MM.1S (cell line): ENCODE measurements at regions not wholly inside any gene's neighbourhood (a gene's known extent, or its start where the extent isn't known, plus 50 kb on each side); places are given as distances from the start of the nearest gene placed in this dataset.

Experiments used
- CTCF ChIP-seq: fragments of 300-600 bp; sonication (generic); IDR thresholded peaks from 2 replicates; pipeline ENCODE4 v1.5.1; 2016; ENCODE audit warnings: antibody characterized with exemption, low read length, mixed read lengths
- EZH2 ChIP-seq: fragments of 300-600 bp; sonication (generic); optimal IDR thresholded peaks from 2 replicates; pipeline ENCODE3; 2017; ENCODE audit warnings: low read depth, mild to moderate bottlenecking, antibody characterized with exemption, low read length, mixed read lengths

- TF ChIP-seq EZH2 = no peak
- no peak for TF ChIP-seq CTCF
Measured at GRCh38 chr1:164131949-164132348, 427.0 kb upstream of the PBX1 start.
